ENCODE measurements at regions not wholly inside any gene's neighbourhood (a gene's known extent, or its start where the extent isn't known, plus 50 kb on each side); places are given as distances from the start of the nearest gene placed in this dataset.

DNA sequence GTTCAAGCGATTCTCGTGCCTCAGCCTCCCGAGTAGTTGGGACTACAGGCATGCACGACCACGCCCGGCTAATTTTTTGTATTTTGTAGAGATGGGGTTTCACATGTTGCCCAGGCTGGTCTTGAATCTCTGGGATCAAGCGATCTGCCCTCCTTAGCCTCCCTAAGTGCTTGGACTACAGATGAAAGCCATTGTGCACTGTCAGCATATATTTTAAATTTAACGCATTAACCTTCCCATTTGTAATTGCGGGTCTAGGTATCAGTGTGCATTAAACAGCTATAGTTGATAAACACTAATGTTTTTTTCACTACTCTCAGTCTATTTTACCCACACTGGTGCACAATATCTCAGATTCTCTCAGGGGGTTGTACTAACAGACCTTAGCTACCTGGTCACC, 1930.8 kb downstream of the C4orf33 start:
- Histone ChIP-seq H4K20me1 (ENCODE audit: control insufficient read depth, extremely low read depth, insufficient read depth, low read length) (no peaks in the 10 kb centered on the region), H3K79me2 (ENCODE audit: control insufficient read depth, insufficient read depth, low read length) (no peaks in the 10 kb centered on the region), H3K4me1 (ENCODE audit: control insufficient read depth, extremely low read depth, insufficient read depth, low read length) (no peaks in the 10 kb centered on the region), H3K27me3 (ENCODE audit: control insufficient read depth, extremely low read depth, insufficient read depth, low read length) (no peaks in the 10 kb centered on the region), H3K27ac (ENCODE audit: control insufficient read depth, insufficient read depth, low read length) (no peak overlapping the region), H3K4me3 (ENCODE audit: control insufficient read depth in 2 of 3, extremely low read depth in 1 of 3, insufficient read depth in 2 of 3, low read depth in 1 of 3, low read length in 3 of 3) (no peak overlapping the region), H3K36me3 (ENCODE audit: control insufficient read depth in 2 of 2, extremely low read depth in 1 of 2, insufficient read depth in 2 of 2, low read length in 2 of 2) (no peaks in the 10 kb centered on the region), H3K9ac (ENCODE audit: control insufficient read depth, extremely low read depth, insufficient read depth, low read length) (no peak overlapping the region), H3K9me1 (ENCODE audit: control insufficient read depth, extremely low read depth, insufficient read depth, low read length) (no peaks in the 10 kb centered on the region), H3K9me3 (ENCODE audit: control insufficient read depth, low read depth, low read length) (no peaks in the 10 kb centered on the region), H3K4me2 (ENCODE audit: control insufficient read depth, extremely low read depth, insufficient read depth, low read depth, low read length) (no peak overlapping the region), H2AFZ (ENCODE audit: control insufficient read depth, low read length) (no peak overlapping the region)
- dilution Hi-C loops (cut with MboI; ENCODE audit: extremely low pct_ligation_motif_present, low sequenced_read_pairs): no loop called here
- DNase-seq (ENCODE audit: low read depth, low spot score): no peak
- no peak for TF ChIP-seq EZH2 (IDR thresholded peaks at IDR 0.05; ENCODE audit: low read length)
- TF ChIP-seq, protein P1, sequence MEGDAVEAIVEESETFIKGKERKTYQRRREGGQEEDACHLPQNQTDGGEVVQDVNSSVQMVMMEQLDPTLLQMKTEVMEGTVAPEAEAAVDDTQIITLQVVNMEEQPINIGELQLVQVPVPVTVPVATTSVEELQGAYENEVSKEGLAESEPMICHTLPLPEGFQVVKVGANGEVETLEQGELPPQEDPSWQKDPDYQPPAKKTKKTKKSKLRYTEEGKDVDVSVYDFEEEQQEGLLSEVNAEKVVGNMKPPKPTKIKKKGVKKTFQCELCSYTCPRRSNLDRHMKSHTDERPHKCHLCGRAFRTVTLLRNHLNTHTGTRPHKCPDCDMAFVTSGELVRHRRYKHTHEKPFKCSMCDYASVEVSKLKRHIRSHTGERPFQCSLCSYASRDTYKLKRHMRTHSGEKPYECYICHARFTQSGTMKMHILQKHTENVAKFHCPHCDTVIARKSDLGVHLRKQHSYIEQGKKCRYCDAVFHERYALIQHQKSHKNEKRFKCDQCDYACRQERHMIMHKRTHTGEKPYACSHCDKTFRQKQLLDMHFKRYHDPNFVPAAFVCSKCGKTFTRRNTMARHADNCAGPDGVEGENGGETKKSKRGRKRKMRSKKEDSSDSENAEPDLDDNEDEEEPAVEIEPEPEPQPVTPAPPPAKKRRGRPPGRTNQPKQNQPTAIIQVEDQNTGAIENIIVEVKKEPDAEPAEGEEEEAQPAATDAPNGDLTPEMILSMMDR (optimal IDR thresholded peaks at IDR 0.05 in 1 of 3, IDR thresholded peaks at IDR 0.05 in 1 of 3, conservative IDR thresholded peaks at IDR 0.05 in 1 of 3; ENCODE audit: extremely low read depth in 1 of 3, insufficient read depth in 2 of 3, low read length in 3 of 3): no peak
- no peak for FAIRE-seq

DNA sequence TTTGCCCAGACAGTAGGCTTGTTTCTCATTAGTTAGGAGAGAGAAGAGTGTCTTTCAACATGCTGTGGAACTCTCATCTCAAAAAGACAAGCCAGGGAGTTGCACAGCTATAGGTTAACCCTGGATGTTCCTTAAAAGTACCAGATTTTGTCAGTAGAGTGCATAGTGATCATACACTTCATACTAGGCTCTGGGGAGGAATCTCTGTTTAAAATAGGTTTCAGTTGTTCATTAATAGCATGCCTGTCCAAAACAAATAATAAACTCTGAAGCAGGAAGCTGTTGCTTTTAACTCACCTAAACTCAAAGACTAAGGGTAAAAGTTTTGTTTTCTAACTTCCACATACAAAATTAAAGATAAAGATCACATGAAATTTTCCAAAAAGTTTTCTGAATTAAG, 1948.4 kb downstream of the C4orf33 start:
- dilution Hi-C loops (cut with MboI; ENCODE audit: extremely low pct_ligation_motif_present, low sequenced_read_pairs): no loop called here
- no peak overlapping the region for H3K4me2 ChIP-seq (ENCODE audit: control insufficient read depth, extremely low read depth, insufficient read depth, low read depth, low read length)
- no peaks in the 10 kb centered on the region for H3K9me1 ChIP-seq (ENCODE audit: control insufficient read depth, extremely low read depth, insufficient read depth, low read length)
- H3K79me2 ChIP-seq (ENCODE audit: control insufficient read depth, insufficient read depth, low read length): no peaks in the 10 kb centered on the region
- H3K4me1 ChIP-seq (ENCODE audit: control insufficient read depth, extremely low read depth, insufficient read depth, low read length): no peaks in the 10 kb centered on the region
- DNase-seq (ENCODE audit: low read depth, low spot score) (no peak), FAIRE-seq (no peak)
- H3K36me3 ChIP-seq (ENCODE audit: control insufficient read depth in 2 of 2, extremely low read depth in 1 of 2, insufficient read depth in 2 of 2, low read length in 2 of 2): no peaks in the 10 kb centered on the region
- no peak overlapping the region for H2AFZ ChIP-seq (ENCODE audit: control insufficient read depth, low read length)
- H4K20me1 ChIP-seq (ENCODE audit: control insufficient read depth, extremely low read depth, insufficient read depth, low read length): no peaks in the 10 kb centered on the region
- H3K27ac ChIP-seq (ENCODE audit: control insufficient read depth, insufficient read depth, low read length): no peak overlapping the region
- H3K9ac ChIP-seq (ENCODE audit: control insufficient read depth, extremely low read depth, insufficient read depth, low read length): no peak overlapping the region
- H3K27me3 ChIP-seq (ENCODE audit: control insufficient read depth, extremely low read depth, insufficient read depth, low read length): no peaks in the 10 kb centered on the region
- no peak overlapping the region for H3K4me3 ChIP-seq (ENCODE audit: control insufficient read depth in 2 of 3, extremely low read depth in 1 of 3, insufficient read depth in 2 of 3, low read depth in 1 of 3, low read length in 3 of 3)
- no peak for TF ChIP-seq EZH2 (IDR thresholded peaks at IDR 0.05; ENCODE audit: low read length)
- TF ChIP-seq, protein P1 (optimal IDR thresholded peaks at IDR 0.05 in 1 of 3, IDR thresholded peaks at IDR 0.05 in 1 of 3, conservative IDR thresholded peaks at IDR 0.05 in 1 of 3; ENCODE audit: extremely low read depth in 1 of 3, insufficient read depth in 2 of 3, low read length in 3 of 3): no peak
- no peaks in the 10 kb centered on the region for H3K9me3 ChIP-seq (ENCODE audit: control insufficient read depth, low read depth, low read length)
